GM21717 (cell line): ENCODE measurements at regions not wholly inside any gene's neighbourhood (a gene's known extent, or its start where the extent isn't known, plus 50 kb on each side); places are given as distances from the start of the nearest gene placed in this dataset.
"Not testable (repeated sequence)": the region's sequence is repeated elsewhere in the genome, so short reads cannot be mapped to it uniquely, and the experiment has no call there.

Experiments
- ATAC-seq: cut with Tn5 transposase; IDR thresholded peaks from one replicate; pipeline ENCODE4 v1.9.1; 2021; ENCODE audit warnings: mild to moderate bottlenecking, moderate library complexity; ENCODE audit not compliant: unreplicated experiment

- ATAC-seq: no peak
Observed at GRCh38 chr4:100674976-100675375, 157.2 kb upstream of the EMCN start.

GRCh38 chr4:100657187-100657586 lies 139.4 kb upstream of the EMCN start:
- no peak for ATAC-seq

- ATAC-seq: no peak
Observed at GRCh38 chr4:100651499-100652175, 133.8 kb upstream of the EMCN start.

- ATAC-seq: no peak
Observed at GRCh38 chr4:100649417-100649816, 131.6 kb upstream of the EMCN start.

GRCh38 chr4:100644150-100644549 lies 126.3 kb upstream of the EMCN start:
- ATAC-seq: no peak

GRCh38 chr4:100641336-100641735 lies 123.5 kb upstream of the EMCN start:
- ATAC-seq: no peak

GRCh38 chr4:100635899-100636298 lies 118.1 kb upstream of the EMCN start:
- ATAC-seq: no peak

- no peak for ATAC-seq
Observed at GRCh38 chr4:100633269-100633668, 115.4 kb upstream of the EMCN start.

- ATAC-seq: no peak
Observed at GRCh38 chr4:100632163-100632562, 114.3 kb upstream of the EMCN start.

- no peak for ATAC-seq
Observed at GRCh38 chr4:100631281-100631968, 113.6 kb upstream of the EMCN start.

GRCh38 chr4:100630341-100630740 lies 112.5 kb upstream of the EMCN start:
- no peak for ATAC-seq

- no peak for ATAC-seq
Observed at GRCh38 chr4:100609810-100610209, 92.0 kb upstream of the EMCN start.

GRCh38 chr4:100608651-100609050 lies 90.8 kb upstream of the EMCN start:
- not testable (repeated sequence) for ATAC-seq

- ATAC-seq: no peak
Observed at GRCh38 chr4:100605144-100605543, 87.3 kb upstream of the EMCN start.

GRCh38 chr4:100593935-100594334 lies 76.1 kb upstream of the EMCN start:
- no peak for ATAC-seq

GRCh38 chr4:100591161-100591876 lies 73.5 kb upstream of the EMCN start:
- no peak for ATAC-seq

GRCh38 chr4:100590325-100590724 lies 72.5 kb upstream of the EMCN start:
- ATAC-seq: no peak

- ATAC-seq: no peak
Observed at GRCh38 chr4:100588076-100588475, 70.3 kb upstream of the EMCN start.

GRCh38 chr4:100582146-100582545 lies 64.3 kb upstream of the EMCN start:
- ATAC-seq: no peak

GRCh38 chr4:100581337-100581736 lies 63.5 kb upstream of the EMCN start:
- ATAC-seq: no peak

GRCh38 chr4:100576570-100576969 lies 58.7 kb upstream of the EMCN start:
- no peak for ATAC-seq

GRCh38 chr4:100574607-100575006 lies 56.8 kb upstream of the EMCN start:
- no peak for ATAC-seq
